Vagina (tissue), 2 donors: ENCODE measurements at regions not wholly inside any gene's neighbourhood (a gene's known extent, or its start where the extent isn't known, plus 50 kb on each side); places are given as distances from the start of the nearest gene placed in this dataset.

Experiments
- POLR2A ChIP-seq, 2 donors: fragments of 450-650 bp; IDR thresholded peaks; one replicate each; pipeline ENCODE4 v1.6.1; 2017; ENCODE audit warnings: antibody characterized with exemption in 2 of 2, mild to moderate bottlenecking in 2 of 2, moderate library complexity in 2 of 2
- POLR2AphosphoS5 ChIP-seq, 2 donors: sonication (generic); formaldehyde crosslinking; IDR thresholded peaks; one replicate each; pipeline ENCODE4 v1.9.0; 2017; ENCODE audit warnings: antibody characterized with exemption in 2 of 2, mild to moderate bottlenecking in 2 of 2, low read depth in 1 of 2; ENCODE audit not compliant: insufficient read depth in 1 of 2
- TF ChIP-seq, protein P1 (sequence below), 3 experiments: fragments of 450-650 bp in 2 of 3; fragments of 200-600 bp in 1 of 3; sonication (generic) in 1 of 3; IDR thresholded peaks; one replicate each; pipeline ENCODE4 v1.5.1; 2017 to 2019; ENCODE audit warnings: antibody characterized with exemption in 3 of 3, mild to moderate bottlenecking in 2 of 3, moderate library complexity in 2 of 3

DNA sequence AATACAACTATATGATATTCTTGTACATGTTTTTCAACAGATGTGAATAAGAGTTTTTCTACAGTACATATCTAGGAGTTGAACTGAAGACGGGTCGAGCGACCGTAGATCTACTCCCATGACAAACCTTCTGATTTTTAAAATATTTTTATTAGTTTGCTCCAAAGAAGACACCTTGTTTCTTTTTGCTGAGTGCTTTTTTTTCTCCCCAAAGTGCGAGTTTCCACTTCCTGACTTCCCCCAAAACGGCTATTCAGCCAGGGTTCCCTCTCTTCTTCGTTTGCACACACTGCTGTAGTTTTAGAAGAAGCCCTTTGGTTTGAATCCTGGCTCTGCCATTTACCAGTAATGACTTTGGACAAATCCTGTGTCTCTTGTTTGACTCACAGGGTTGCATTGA is 241.7 kb upstream of the MAF start:
- no peak for TF ChIP-seq POLR2A (IDR thresholded peaks at IDR 0.05)
- TF ChIP-seq, protein P1, sequence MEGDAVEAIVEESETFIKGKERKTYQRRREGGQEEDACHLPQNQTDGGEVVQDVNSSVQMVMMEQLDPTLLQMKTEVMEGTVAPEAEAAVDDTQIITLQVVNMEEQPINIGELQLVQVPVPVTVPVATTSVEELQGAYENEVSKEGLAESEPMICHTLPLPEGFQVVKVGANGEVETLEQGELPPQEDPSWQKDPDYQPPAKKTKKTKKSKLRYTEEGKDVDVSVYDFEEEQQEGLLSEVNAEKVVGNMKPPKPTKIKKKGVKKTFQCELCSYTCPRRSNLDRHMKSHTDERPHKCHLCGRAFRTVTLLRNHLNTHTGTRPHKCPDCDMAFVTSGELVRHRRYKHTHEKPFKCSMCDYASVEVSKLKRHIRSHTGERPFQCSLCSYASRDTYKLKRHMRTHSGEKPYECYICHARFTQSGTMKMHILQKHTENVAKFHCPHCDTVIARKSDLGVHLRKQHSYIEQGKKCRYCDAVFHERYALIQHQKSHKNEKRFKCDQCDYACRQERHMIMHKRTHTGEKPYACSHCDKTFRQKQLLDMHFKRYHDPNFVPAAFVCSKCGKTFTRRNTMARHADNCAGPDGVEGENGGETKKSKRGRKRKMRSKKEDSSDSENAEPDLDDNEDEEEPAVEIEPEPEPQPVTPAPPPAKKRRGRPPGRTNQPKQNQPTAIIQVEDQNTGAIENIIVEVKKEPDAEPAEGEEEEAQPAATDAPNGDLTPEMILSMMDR (IDR thresholded peaks at IDR 0.05), result no peak
- no peak for TF ChIP-seq POLR2AphosphoS5 (IDR thresholded peaks at IDR 0.05; ENCODE audit: insufficient read depth in 1 of 2, low read depth in 1 of 2)
